ENCODE measurements at regions not wholly inside any gene's neighbourhood (a gene's known extent, or its start where the extent isn't known, plus 50 kb on each side); places are given as distances from the start of the nearest gene placed in this dataset.

DNA sequence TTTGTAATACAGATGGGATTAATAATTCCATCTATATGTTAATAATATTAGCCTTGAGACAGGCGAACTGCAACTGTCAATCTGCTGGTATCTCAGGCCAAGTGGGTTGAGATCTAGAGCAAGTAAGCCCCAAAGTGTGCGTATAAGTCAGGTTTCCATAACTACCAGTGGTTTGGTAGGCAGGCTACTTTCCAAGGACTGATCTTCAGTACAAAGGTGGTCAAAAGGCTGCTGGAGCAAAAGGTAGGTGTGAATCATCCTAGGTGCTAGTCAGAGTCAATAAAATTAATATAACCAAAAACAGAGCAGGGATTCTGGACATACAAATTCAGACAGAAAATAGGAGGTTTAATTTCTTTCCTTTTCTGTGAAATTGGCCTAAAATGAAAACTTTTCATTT lies 328.0 kb downstream of the TGFB2 start (continued):
- TF ChIP-seq SP1 (IDR thresholded peaks at IDR 0.05; ENCODE audit: low read depth, low read length) (no peak), JUND (IDR thresholded peaks at IDR 0.05; ENCODE audit: low read length) (no peak), TAF1 (IDR thresholded peaks at IDR 0.05; ENCODE audit: low read depth, low read length) (no peak)
